ENCODE measurements at regions not wholly inside any gene's neighbourhood (a gene's known extent, or its start where the extent isn't known, plus 50 kb on each side); places are given as distances from the start of the nearest gene placed in this dataset.

DNA sequence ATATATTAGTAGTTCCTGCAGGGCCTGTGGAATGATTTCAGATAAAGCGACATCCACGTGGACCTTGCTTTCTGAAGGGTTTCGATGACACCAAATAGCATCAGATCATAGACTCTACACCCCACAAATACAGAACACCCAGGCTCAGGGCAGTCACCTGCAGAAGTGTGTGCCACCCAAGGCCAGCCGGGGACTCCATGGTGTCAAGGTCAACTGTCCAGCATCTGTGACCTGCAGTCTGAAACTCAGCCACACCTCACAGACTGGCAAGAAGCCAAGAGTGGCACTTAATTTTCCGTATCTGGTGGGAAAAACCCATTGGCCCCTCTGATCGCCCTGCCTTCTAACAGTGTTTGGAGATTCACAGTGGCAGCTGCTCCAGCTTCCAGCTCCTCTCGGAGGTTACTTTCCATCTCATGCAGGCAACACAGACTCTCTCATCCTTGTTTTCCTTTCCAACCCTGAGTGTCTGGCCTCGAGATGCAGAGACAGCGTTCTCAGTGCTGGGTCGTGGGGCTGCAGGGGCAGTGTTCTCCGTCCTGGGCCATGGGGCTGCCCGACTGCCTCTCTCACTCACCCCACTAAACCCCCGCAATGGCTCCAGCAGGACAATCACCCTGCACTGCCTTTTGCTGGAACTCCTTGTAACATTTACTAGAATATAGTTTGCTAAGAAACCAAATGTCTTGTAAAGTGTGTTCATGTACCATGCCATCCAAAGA, 221.9 kb downstream of the IRX2 start:
- Mint-ChIP-seq H3K9me3 (peaks cover 12% of the 10 kb centered on the region), H3K36me3 (no peaks in the 10 kb centered on the region), H3K27me3 (no peaks in the 10 kb centered on the region), H3K27ac (no peak overlapping the region), H3K4me3 (no peak overlapping the region), H3K4me1 (no peaks in the 10 kb centered on the region)
- ATAC-seq, result no peak

- H3K4me3 Mint-ChIP-seq, result no peak overlapping the region
- H3K27ac Mint-ChIP-seq, result no peak overlapping the region
- H3K4me1 Mint-ChIP-seq, result no peaks in the 10 kb centered on the region
- H3K9me3 Mint-ChIP-seq, result peaks cover 9% of the 10 kb centered on the region
- H3K27me3 Mint-ChIP-seq, result no peaks in the 10 kb centered on the region
- ATAC-seq, result no peak
- H3K36me3 Mint-ChIP-seq, result no peaks in the 10 kb centered on the region
Observed at GRCh38 chr5:2525351-2525750, 226.1 kb downstream of the IRX2 start.

- Mint-ChIP-seq H3K27ac (no peak overlapping the region), H3K9me3 (peaks cover 9% of the 10 kb centered on the region), H3K4me3 (no peak overlapping the region), H3K27me3 (no peaks in the 10 kb centered on the region), H3K36me3 (no peaks in the 10 kb centered on the region), H3K4me1 (no peaks in the 10 kb centered on the region)
- ATAC-seq, result no peak
Observed at GRCh38 chr5:2524620-2525019, 226.9 kb downstream of the IRX2 start.

GRCh38 chr5:2523180-2523579, 228.3 kb downstream of the IRX2 start:
- Mint-ChIP-seq H3K27me3 (no peaks in the 10 kb centered on the region), H3K36me3 (no peaks in the 10 kb centered on the region), H3K4me3 (no peak overlapping the region), H3K9me3 (peaks cover 9% of the 10 kb centered on the region), H3K27ac (no peak overlapping the region), H3K4me1 (no peaks in the 10 kb centered on the region)
- no peak for ATAC-seq

- no peak overlapping the region for H3K4me3 Mint-ChIP-seq
- no peaks in the 10 kb centered on the region for H3K4me1 Mint-ChIP-seq
- no peaks in the 10 kb centered on the region for H3K27me3 Mint-ChIP-seq
- no peak overlapping the region for H3K27ac Mint-ChIP-seq
- no peak for ATAC-seq
- H3K36me3 Mint-ChIP-seq, result no peaks in the 10 kb centered on the region
- peaks cover 9% of the 10 kb centered on the region for H3K9me3 Mint-ChIP-seq
Observed at GRCh38 chr5:2522372-2522771, 229.1 kb downstream of the IRX2 start.

GRCh38 chr5:2519153-2519552, 232.3 kb downstream of the IRX2 start:
- H3K4me1 Mint-ChIP-seq, result no peaks in the 10 kb centered on the region
- no peaks in the 10 kb centered on the region for H3K9me3 Mint-ChIP-seq
- H3K36me3 Mint-ChIP-seq, result no peaks in the 10 kb centered on the region
- ATAC-seq, result no peak
- no peaks in the 10 kb centered on the region for H3K27me3 Mint-ChIP-seq
- H3K4me3 Mint-ChIP-seq, result no peak overlapping the region
- no peak overlapping the region for H3K27ac Mint-ChIP-seq

- no peaks in the 10 kb centered on the region for H3K36me3 Mint-ChIP-seq
Observed at GRCh38 chr5:2517451-2517850, 234.0 kb downstream of the IRX2 start.

DNA sequence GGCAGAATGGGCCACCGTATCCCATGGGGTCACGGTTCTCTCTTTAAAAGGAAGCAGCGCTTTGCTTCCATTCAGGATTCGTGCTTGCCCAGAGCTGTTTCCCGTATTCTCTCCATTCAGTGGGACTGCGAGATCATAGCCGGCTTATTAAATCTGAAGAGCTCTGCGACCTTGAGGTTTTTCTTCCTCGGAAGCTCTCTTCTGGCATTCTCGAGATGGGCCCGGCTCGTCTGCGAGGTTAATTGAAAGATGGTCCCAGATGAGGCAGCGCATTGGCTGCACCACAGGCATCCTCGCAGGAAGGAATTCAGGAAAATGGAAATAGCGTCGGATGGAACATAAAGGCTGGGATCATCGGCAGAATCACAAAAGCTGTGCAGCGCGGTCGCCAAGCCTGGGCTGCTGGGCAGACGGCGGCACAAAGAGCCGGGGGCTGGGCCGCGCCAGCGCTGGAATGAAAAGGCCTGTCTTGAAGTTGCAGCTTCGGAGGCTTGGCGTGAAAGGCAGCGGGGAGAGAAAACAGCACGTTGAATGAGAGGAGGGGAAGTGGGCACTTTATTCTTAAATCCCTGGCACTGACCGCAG, 236.2 kb downstream of the IRX2 start:
- no peaks in the 10 kb centered on the region for H3K27me3 Mint-ChIP-seq
- no peak for ATAC-seq
- no peak overlapping the region for H3K4me3 Mint-ChIP-seq
- H3K27ac Mint-ChIP-seq, result no peak overlapping the region
- no peaks in the 10 kb centered on the region for H3K36me3 Mint-ChIP-seq
- peaks cover under 1% of the 10 kb centered on the region for H3K9me3 Mint-ChIP-seq
- H3K4me1 Mint-ChIP-seq, result no peaks in the 10 kb centered on the region

More at GRCh38 chr5:2517451-2517850, 234.0 kb downstream of the IRX2 start:
- Mint-ChIP-seq H3K4me3 (no peak overlapping the region), H3K9me3 (no peaks in the 10 kb centered on the region), H3K4me1 (no peaks in the 10 kb centered on the region), H3K27me3 (no peaks in the 10 kb centered on the region), H3K27ac (no peak overlapping the region)
- no peak for ATAC-seq

GRCh38 chr5:2514484-2514883, 237.0 kb downstream of the IRX2 start:
- H3K27ac Mint-ChIP-seq, result no peak overlapping the region
- H3K27me3 Mint-ChIP-seq, result no peaks in the 10 kb centered on the region
- ATAC-seq, result no peak
- peaks cover 2% of the 10 kb centered on the region for H3K9me3 Mint-ChIP-seq
- no peak overlapping the region for H3K4me3 Mint-ChIP-seq
- no peaks in the 10 kb centered on the region for H3K4me1 Mint-ChIP-seq
- no peaks in the 10 kb centered on the region for H3K36me3 Mint-ChIP-seq

DNA sequence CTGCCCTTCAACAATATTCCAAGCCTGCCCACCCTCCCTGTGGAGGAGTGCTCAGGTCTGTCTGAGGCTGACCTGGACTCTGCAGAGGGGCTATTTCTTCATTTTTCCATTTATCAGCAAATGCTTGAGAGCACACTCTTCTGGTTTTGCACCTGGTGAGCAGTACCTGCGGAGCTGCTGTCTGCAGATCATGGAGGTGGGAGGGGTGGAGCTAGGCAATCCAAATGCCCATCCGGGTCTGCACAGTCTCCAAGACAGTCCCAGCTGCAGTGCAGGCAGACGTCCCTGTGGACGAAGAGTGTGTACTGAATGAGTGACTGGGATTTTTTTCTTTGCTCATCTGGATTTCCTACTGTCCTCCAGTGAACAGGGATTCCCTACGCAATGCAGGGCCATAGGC, 239.8 kb downstream of the IRX2 start:
- no peaks in the 10 kb centered on the region for H3K27me3 Mint-ChIP-seq
- H3K4me1 Mint-ChIP-seq, result no peaks in the 10 kb centered on the region
- H3K4me3 Mint-ChIP-seq, result no peak overlapping the region
- no peaks in the 10 kb centered on the region for H3K36me3 Mint-ChIP-seq
- peaks cover 2% of the 10 kb centered on the region for H3K9me3 Mint-ChIP-seq
- no peak overlapping the region for H3K27ac Mint-ChIP-seq
- ATAC-seq, result peak; percentile 4

GRCh38 chr5:2511126-2511525, 240.4 kb downstream of the IRX2 start:
- H3K4me1 Mint-ChIP-seq, result no peaks in the 10 kb centered on the region
- no peak overlapping the region for H3K4me3 Mint-ChIP-seq
- no peaks in the 10 kb centered on the region for H3K36me3 Mint-ChIP-seq
- ATAC-seq, result no peak
- no peak overlapping the region for H3K27ac Mint-ChIP-seq
- peaks cover 2% of the 10 kb centered on the region for H3K9me3 Mint-ChIP-seq
- H3K27me3 Mint-ChIP-seq, result no peaks in the 10 kb centered on the region

DNA sequence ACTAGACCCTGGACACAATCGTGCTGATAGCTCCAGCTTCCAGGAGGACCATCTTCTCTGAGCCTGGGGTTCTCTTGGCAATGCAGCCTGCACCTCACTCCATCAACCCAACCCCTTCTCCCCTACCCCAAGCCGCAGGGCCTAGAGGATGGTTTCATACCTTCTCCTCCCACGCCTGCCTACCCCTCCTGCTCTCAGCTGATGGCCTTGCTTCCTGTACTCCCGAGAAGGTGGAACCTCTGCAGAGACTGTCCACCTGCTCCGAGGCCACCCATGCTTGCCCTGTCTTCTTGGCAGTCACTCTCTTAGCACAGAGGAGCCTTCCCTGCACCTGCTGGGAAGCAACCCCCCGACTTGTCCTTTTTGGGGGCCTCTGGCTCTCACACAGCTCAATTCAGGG, 241.9 kb downstream of the IRX2 start:
- Mint-ChIP-seq H3K27ac (no peak overlapping the region), H3K27me3 (no peaks in the 10 kb centered on the region), H3K4me1 (no peaks in the 10 kb centered on the region), H3K4me3 (no peak overlapping the region), H3K9me3 (peaks cover 6% of the 10 kb centered on the region), H3K36me3 (no peaks in the 10 kb centered on the region)
- ATAC-seq, result no peak

- no peak for ATAC-seq
- Mint-ChIP-seq H3K36me3 (no peaks in the 10 kb centered on the region), H3K9me3 (peaks cover 6% of the 10 kb centered on the region), H3K4me1 (no peaks in the 10 kb centered on the region), H3K27me3 (no peaks in the 10 kb centered on the region), H3K27ac (no peak overlapping the region), H3K4me3 (no peak overlapping the region)
Observed at GRCh38 chr5:2508514-2508913, 243.0 kb downstream of the IRX2 start.

DNA sequence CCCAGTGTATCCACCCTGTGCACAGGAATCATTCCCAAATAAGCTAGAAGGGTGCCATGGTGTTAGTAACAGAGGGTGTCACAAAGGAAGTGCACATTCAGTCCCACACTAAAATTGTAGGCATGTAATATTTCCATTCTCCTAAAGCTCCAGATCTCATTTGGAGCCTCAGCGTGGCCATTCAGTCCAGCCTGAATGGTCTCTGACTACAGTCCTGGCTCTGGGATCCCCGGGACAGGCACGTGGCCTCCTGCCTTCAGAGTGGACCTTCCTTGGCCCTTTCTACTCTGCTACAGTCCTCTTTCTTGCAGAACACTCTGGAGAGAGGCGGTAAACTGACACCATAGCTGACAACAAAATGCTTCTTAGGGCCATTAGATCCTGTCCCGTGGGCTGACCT, 243.9 kb downstream of the IRX2 start:
- no peaks in the 10 kb centered on the region for H3K4me1 Mint-ChIP-seq

DNA sequence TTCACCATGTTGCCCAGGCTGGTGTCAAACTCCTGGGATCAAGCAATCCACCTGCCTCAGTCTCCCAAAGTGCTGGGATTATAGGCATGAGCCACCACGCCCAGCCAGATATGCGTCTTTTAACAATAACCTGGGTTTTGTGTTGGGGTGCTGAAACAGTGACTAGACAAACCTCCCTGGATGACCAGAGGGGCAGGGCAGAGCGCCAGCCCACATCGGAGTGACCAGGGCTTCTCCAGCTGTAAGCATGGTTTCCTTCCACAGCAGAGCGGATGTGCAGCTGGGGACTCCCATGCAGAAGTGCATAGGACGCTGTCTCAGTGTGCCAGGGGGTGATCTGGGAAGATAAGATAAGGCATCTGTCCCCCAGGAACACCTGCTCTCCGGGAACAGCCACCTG, 244.9 kb downstream of the IRX2 start:
- ATAC-seq, result no peak
- no peak overlapping the region for H3K4me3 Mint-ChIP-seq
- H3K36me3 Mint-ChIP-seq, result no peaks in the 10 kb centered on the region
- peaks cover 6% of the 10 kb centered on the region for H3K9me3 Mint-ChIP-seq
- no peaks in the 10 kb centered on the region for H3K27me3 Mint-ChIP-seq
- H3K4me1 Mint-ChIP-seq, result no peaks in the 10 kb centered on the region
- no peak overlapping the region for H3K27ac Mint-ChIP-seq

More for the DNA sequence above, 243.9 kb downstream of the IRX2 start:
- Mint-ChIP-seq H3K27ac (no peak overlapping the region), H3K36me3 (no peaks in the 10 kb centered on the region), H3K4me3 (no peak overlapping the region), H3K27me3 (no peaks in the 10 kb centered on the region), H3K9me3 (peaks cover 6% of the 10 kb centered on the region)
- no peak for ATAC-seq

- peaks cover 5% of the 10 kb centered on the region for H3K9me3 Mint-ChIP-seq
- no peak overlapping the region for H3K27ac Mint-ChIP-seq
- H3K4me3 Mint-ChIP-seq, result no peak overlapping the region
- H3K4me1 Mint-ChIP-seq, result no peaks in the 10 kb centered on the region
- no peaks in the 10 kb centered on the region for H3K27me3 Mint-ChIP-seq
- ATAC-seq, result no peak
- H3K36me3 Mint-ChIP-seq, result no peaks in the 10 kb centered on the region
Observed at GRCh38 chr5:2505217-2505616, 246.3 kb downstream of the IRX2 start.
